SK-N-SH (cell line): ENCODE measurements at regions not wholly inside any gene's neighbourhood (a gene's known extent, or its start where the extent isn't known, plus 50 kb on each side); places are given as distances from the start of the nearest gene placed in this dataset.
"Not testable (repeated sequence)": the region's sequence is repeated elsewhere in the genome, so short reads cannot be mapped to it uniquely, and the experiment has no call there.

ENCODE experiments used
- CTCF ChIA-PET: fragments of 300-600, 350-600 bp; formaldehyde crosslinking; extraction: SDS; loops from one replicate; lab custom pipeline; 2021; lab: Yijun Ruan, JAX
- POLR2A ChIA-PET: fragments of 350-600 bp; sonication (Branson Sonifier 250); formaldehyde crosslinking; extraction: SDS; loops from one replicate; lab custom pipeline; 2020; ENCODE audit warnings: antibody characterized with exemption, inconsistent platforms; lab: Yijun Ruan, JAX
- DNase-seq: peaks from one replicate; pipeline ENCODE4 v3.0.0; 2012
- H2AFZ ChIP-seq: fragments of 200-600 bp; sonication (generic); 2 replicates; pipeline ENCODE4 v1.8.1; 2016; ENCODE audit warnings: antibody characterized with exemption, mild to moderate bottlenecking, low read depth
- H3F3A ChIP-seq: fragments of 200-600 bp; sonication (generic); replicated peaks from 2 replicates; pipeline ENCODE3; 2016; ENCODE audit warnings: antibody characterized with exemption, mild to moderate bottlenecking; ENCODE audit not compliant: insufficient read depth
- H3K27ac ChIP-seq, 2 experiments: fragments of 200-500 bp in 1 of 2; fragments of 200-600 bp in 1 of 2; sonication (Bioruptor generic) in 1 of 2; sonication (generic), shearing (Covaris generic) in 1 of 2; 2 replicates each; pipeline versions ENCODE4 v1.5.1 to v1.6.1; 2014 to 2016; ENCODE audit warnings: low read depth in 2 of 2, inconsistent platforms in 1 of 2, low read length in 1 of 2, mild to moderate bottlenecking in 1 of 2, mixed read lengths in 1 of 2
- H3K27me3 ChIP-seq: fragments of 200-600 bp; sonication (generic), shearing (Covaris generic); 2 replicates; pipeline ENCODE4 v1.6.1; 2016; ENCODE audit warnings: mixed run types; ENCODE audit not compliant: insufficient read depth
- H3K36me3 ChIP-seq, 2 experiments: fragments of 200-500 bp in 1 of 2; fragments of 200-600 bp in 1 of 2; sonication (Bioruptor generic) in 1 of 2; sonication (generic) in 1 of 2; replicated peaks in 1 of 2; 2 replicates each; pipeline versions ENCODE3 to v1.5.1; 2014 to 2016; ENCODE audit warnings: low read length in 1 of 2, mild to moderate bottlenecking in 1 of 2; ENCODE audit not compliant: insufficient read depth in 2 of 2, control insufficient read depth in 1 of 2
- H3K4me1 ChIP-seq, 2 experiments: fragments of 200-500 bp in 1 of 2; fragments of 200-600 bp in 1 of 2; sonication (Bioruptor generic) in 1 of 2; sonication (generic), shearing (Covaris generic) in 1 of 2; 2 replicates each; pipeline versions ENCODE4 v1.5.1 to v1.6.1; 2014 to 2016; ENCODE audit warnings: low read depth in 1 of 2, low read length in 1 of 2, mixed run types in 1 of 2; ENCODE audit not compliant: insufficient read depth in 2 of 2, control insufficient read depth in 1 of 2
- H3K4me2 ChIP-seq: fragments of 200-600 bp; sonication (generic), shearing (Covaris generic); 2 replicates; pipeline ENCODE4 v1.6.1; 2017; ENCODE audit warnings: mixed run types
- H3K4me3 ChIP-seq, 2 experiments: fragments of 200-500 bp in 1 of 2; fragments of 200-600 bp in 1 of 2; sonication (Bioruptor generic) in 1 of 2; sonication (generic), shearing (Covaris generic) in 1 of 2; 2 replicates each; pipeline versions ENCODE4 v1.5.1 to v1.8.1; 2014 to 2016; ENCODE audit warnings: low read depth in 2 of 2, inconsistent platforms in 1 of 2, low read length in 1 of 2, mild to moderate bottlenecking in 1 of 2, mixed read lengths in 1 of 2, moderate library complexity in 1 of 2
- H3K79me2 ChIP-seq: fragments of 200-600 bp; sonication (generic); 2 replicates; pipeline ENCODE4 v1.8.1; 2017; ENCODE audit warnings: mild to moderate bottlenecking; ENCODE audit not compliant: insufficient read depth
- H3K9ac ChIP-seq: fragments of 200-600 bp; sonication (generic); 2 replicates; pipeline ENCODE4 v1.6.1; 2017; ENCODE audit warnings: mixed run types
- H3K9me2 ChIP-seq: fragments of 200-600 bp; sonication (generic); 2 replicates; pipeline ENCODE4 v1.6.1; 2017; ENCODE audit warnings: mixed run types
- H3K9me3 ChIP-seq: fragments of 200-600 bp; sonication (generic); 2 replicates; pipeline ENCODE4 v1.6.1; 2017; ENCODE audit warnings: mixed run types, mild to moderate bottlenecking, moderate library complexity
- H4K20me1 ChIP-seq: fragments of 200-600 bp; sonication (generic); 2 replicates; pipeline ENCODE4 v1.6.1; 2017; ENCODE audit warnings: mild to moderate bottlenecking, mixed run types; ENCODE audit not compliant: insufficient read depth
- CTCF ChIP-seq: fragments of 200-600 bp; sonication (generic); IDR thresholded peaks from 2 replicates; pipeline ENCODE4 v1.6.1; 2017; ENCODE audit warnings: antibody characterized with exemption, mild to moderate bottlenecking, moderate library complexity
- ELF1 ChIP-seq: IDR thresholded peaks from 2 replicates; pipeline ENCODE4 v1.4.0; 2012
- GATA2 ChIP-seq: sonication (generic); formaldehyde crosslinking; IDR thresholded peaks from 2 replicates; pipeline ENCODE4 v1.5.0; 2020; ENCODE audit warnings: mild to moderate bottlenecking, missing genetic modification reagents
- IRF3 ChIP-seq: fragments of 150-350 bp; IDR thresholded peaks from 2 replicates; pipeline ENCODE4 v1.6.1; 2016; ENCODE audit warnings: mild to moderate bottlenecking, low read depth, low read length
- NFIC ChIP-seq: IDR thresholded peaks from 2 replicates; pipeline ENCODE4 v1.4.0; 2012; ENCODE audit warnings: borderline replicate concordance
- NRF1 ChIP-seq: IDR thresholded peaks from 2 replicates; pipeline ENCODE4 v1.6.1; 2012; ENCODE audit warnings: low read depth, mild to moderate bottlenecking, low read length
- RAD21 ChIP-seq: IDR thresholded peaks from 2 replicates; pipeline ENCODE4 v1.6.1; 2012; ENCODE audit warnings: mild to moderate bottlenecking, low read length
- USF1 ChIP-seq: IDR thresholded peaks from 2 replicates; pipeline ENCODE4 v1.4.0; 2012; ENCODE audit warnings: low read depth, borderline replicate concordance
- YY1 ChIP-seq: IDR thresholded peaks from 2 replicates; pipeline ENCODE4 v1.4.0; 2012; ENCODE audit warnings: low read depth, mild to moderate bottlenecking
- WGBS: methylation state at CpG from one replicate; pipeline ENCODE4 v1.1.6; 2017; ENCODE audit warnings: low lambda C conversion rate; 5-methylcytosine and 5-hydroxymethylcytosine counted together

- DNase-seq = no peak
- H3K9ac ChIP-seq = no peak overlapping the region
- H3K27ac ChIP-seq = no peak overlapping the region
- H3K79me2 ChIP-seq = no peaks in the 10 kb centered on the region
- WGBS = 51% methylated on average over 7 of the region's 7 CpGs
- no peaks in the 10 kb centered on the region for H3K9me2 ChIP-seq
- no peak overlapping the region for H3K4me2 ChIP-seq
- ChIA-PET POLR2A (no interaction called here), CTCF (interaction anchor here (1.3 kb wide), 1 partner anchor 19 kb away, joined by 5 read pairs; no protein-coding TSS in a partner anchor)
- H4K20me1 ChIP-seq = no peaks in the 10 kb centered on the region
- no peaks in the 10 kb centered on the region for H3F3A ChIP-seq
- no peak overlapping the region for H3K4me3 ChIP-seq
- no peaks in the 10 kb centered on the region for H3K36me3 ChIP-seq
- no peaks in the 10 kb centered on the region for H3K9me3 ChIP-seq
- no peak for TF ChIP-seq RAD21
- no peak for TF ChIP-seq USF1
- H3K27me3 ChIP-seq = no peaks in the 10 kb centered on the region
- H3K4me1 ChIP-seq = no peaks in the 10 kb centered on the region; a peak in 1 of 4 replicates
- H2AFZ ChIP-seq = no peak overlapping the region
These were observed 76.3 kb downstream of the BTBD3 start for GRCh38 chr20:11993886-11994461.

GRCh38 chr20:11995805-11996567 lies 78.3 kb downstream of the BTBD3 start:
- no peaks in the 10 kb centered on the region for H4K20me1 ChIP-seq
- no peak overlapping the region for H3K4me2 ChIP-seq
- no peaks in the 10 kb centered on the region for H3K27me3 ChIP-seq
- no peaks in the 10 kb centered on the region for H3K9me3 ChIP-seq
- no peak for TF ChIP-seq YY1
- TF ChIP-seq GATA2 (CRISPR knock-in tag) = no peak
- TF ChIP-seq IRF3 = no peak
- no peak for TF ChIP-seq CTCF
- no peak for TF ChIP-seq NFIC
- TF ChIP-seq ELF1 = no peak
- TF ChIP-seq NRF1 = no peak
- TF ChIP-seq, all 33 proteins: peak for 0
- no peak overlapping the region for H3K27ac ChIP-seq
- ChIA-PET POLR2A (no interaction called here), CTCF (interaction anchor here (0.7 to 0.9 kb wide), 2 partner anchors 13 to 20 kb away, joined by 3 to 5 read pairs; no protein-coding TSS in a partner anchor)
- no peak for DNase-seq
- no peaks in the 10 kb centered on the region for H3F3A ChIP-seq
- H3K79me2 ChIP-seq = no peaks in the 10 kb centered on the region
- H3K4me3 ChIP-seq = no peak overlapping the region
- H2AFZ ChIP-seq = no peak overlapping the region
- H3K9ac ChIP-seq = no peak overlapping the region
- H3K9me2 ChIP-seq = no peaks in the 10 kb centered on the region
- 22% methylated on average over 7 of the region's 7 CpGs for WGBS
- H3K4me1 ChIP-seq = no peaks in the 10 kb centered on the region; a peak in 1 of 4 replicates
- no peaks in the 10 kb centered on the region for H3K36me3 ChIP-seq

- POLR2A ChIA-PET, H3K9ac ChIP-seq: not testable (repeated sequence)
- WGBS = 33% methylated on average over 1 of the region's 1 CpG
These were observed 87.1 kb downstream of the BTBD3 start for GRCh38 chr20:12004776-12005175.

More at GRCh38 chr20:12004776-12005175, 87.1 kb downstream of the BTBD3 start:
- H3K27me3 ChIP-seq, H2AFZ ChIP-seq, H3F3A ChIP-seq, H3K36me3 ChIP-seq, H3K4me2 ChIP-seq, H3K4me3 ChIP-seq, H3K9me2 ChIP-seq, H4K20me1 ChIP-seq, DNase-seq, H3K79me2 ChIP-seq, H3K27ac ChIP-seq, CTCF ChIA-PET, H3K9me3 ChIP-seq, H3K4me1 ChIP-seq: not testable (repeated sequence)
